Uterus (tissue), 2 donors: ENCODE measurements at regions not wholly inside any gene's neighbourhood (a gene's known extent, or its start where the extent isn't known, plus 50 kb on each side); places are given as distances from the start of the nearest gene placed in this dataset.

ENCODE experiments used
- POLR2A ChIP-seq, 2 donors: fragments of 450-650 bp; IDR thresholded peaks; one replicate each; pipeline ENCODE4 v1.6.1; 2016; ENCODE audit warnings: antibody characterized with exemption in 2 of 2, mild to moderate bottlenecking in 1 of 2, moderate library complexity in 1 of 2
- TF ChIP-seq, protein P1 (sequence below), 4 experiments: fragments of 200-600 bp in 2 of 4; fragments of 450-650 bp in 2 of 4; sonication (generic) in 2 of 4; IDR thresholded peaks; one replicate each; pipeline ENCODE4 v1.5.1; 2016 to 2019; ENCODE audit warnings: antibody characterized with exemption in 4 of 4, mild to moderate bottlenecking in 2 of 4, moderate library complexity in 1 of 4

GRCh38 chr1:5670590-5671350 is 321.5 kb downstream of the NPHP4 start:
- TF ChIP-seq, protein P1, sequence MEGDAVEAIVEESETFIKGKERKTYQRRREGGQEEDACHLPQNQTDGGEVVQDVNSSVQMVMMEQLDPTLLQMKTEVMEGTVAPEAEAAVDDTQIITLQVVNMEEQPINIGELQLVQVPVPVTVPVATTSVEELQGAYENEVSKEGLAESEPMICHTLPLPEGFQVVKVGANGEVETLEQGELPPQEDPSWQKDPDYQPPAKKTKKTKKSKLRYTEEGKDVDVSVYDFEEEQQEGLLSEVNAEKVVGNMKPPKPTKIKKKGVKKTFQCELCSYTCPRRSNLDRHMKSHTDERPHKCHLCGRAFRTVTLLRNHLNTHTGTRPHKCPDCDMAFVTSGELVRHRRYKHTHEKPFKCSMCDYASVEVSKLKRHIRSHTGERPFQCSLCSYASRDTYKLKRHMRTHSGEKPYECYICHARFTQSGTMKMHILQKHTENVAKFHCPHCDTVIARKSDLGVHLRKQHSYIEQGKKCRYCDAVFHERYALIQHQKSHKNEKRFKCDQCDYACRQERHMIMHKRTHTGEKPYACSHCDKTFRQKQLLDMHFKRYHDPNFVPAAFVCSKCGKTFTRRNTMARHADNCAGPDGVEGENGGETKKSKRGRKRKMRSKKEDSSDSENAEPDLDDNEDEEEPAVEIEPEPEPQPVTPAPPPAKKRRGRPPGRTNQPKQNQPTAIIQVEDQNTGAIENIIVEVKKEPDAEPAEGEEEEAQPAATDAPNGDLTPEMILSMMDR (IDR thresholded peaks at IDR 0.05): no peak
- TF ChIP-seq POLR2A (IDR thresholded peaks at IDR 0.05): no peak
